Stomach (tissue), 8 donors: ENCODE measurements at regions not wholly inside any gene's neighbourhood (a gene's known extent, or its start where the extent isn't known, plus 50 kb on each side); places are given as distances from the start of the nearest gene placed in this dataset.
"Not testable (repeated sequence)": the region's sequence is repeated elsewhere in the genome, so short reads cannot be mapped to it uniquely, and the experiment has no call there.

Experiments
- DNase-seq, 2 donors: peaks; one replicate each; pipeline versions ENCODE4 v3.0.0 to v3.0.0-alpha.2; 2013 to 2019
- H3K27ac ChIP-seq, 5 donors: fragments of 200-600 bp in 4 of 5; sonication (generic) in 4 of 5; one replicate each; pipeline ENCODE4 v1.5.1; 2013 to 2019; ENCODE audit warnings: mild to moderate bottlenecking in 1 of 5, moderate library complexity in 1 of 5
- H3K27me3 ChIP-seq, 3 donors: fragments of 200-600 bp; sonication (generic); one replicate each; pipeline ENCODE4 v1.5.1; 2017 to 2019; ENCODE audit warnings: mixed run types in 1 of 3
- H3K36me3 ChIP-seq, 4 donors: fragments of 200-600 bp; sonication (generic); 1 replicate in 3 of 4; 2 replicates in 1 of 4; pipeline ENCODE4 v1.5.1; 2016 to 2019
- H3K4me1 ChIP-seq, 4 donors: fragments of 200-600 bp; sonication (generic); one replicate each; pipeline ENCODE4 v1.5.1; 2016 to 2019
- H3K4me3 ChIP-seq, 4 donors: fragments of 200-600 bp; sonication (generic) in 3 of 4; one replicate each; pipeline ENCODE4 v1.5.1; 2016 to 2019; ENCODE audit warnings: mild to moderate bottlenecking in 1 of 4
- H3K9me3 ChIP-seq, 4 donors: fragments of 200-600 bp; sonication (generic); one replicate each; pipeline ENCODE4 v1.5.1; 2016 to 2019
- EP300 ChIP-seq: sonication (generic); formaldehyde crosslinking; IDR thresholded peaks from one replicate; pipeline ENCODE4 v1.6.1; 2017; ENCODE audit warnings: antibody characterized with exemption
- POLR2A ChIP-seq, 4 donors: fragments of 450-650 bp; IDR thresholded peaks; one replicate each; pipeline ENCODE4 v1.6.1; 2016; ENCODE audit warnings: antibody characterized with exemption in 4 of 4, control low read depth in 2 of 4, mild to moderate bottlenecking in 1 of 4, moderate library complexity in 1 of 4
- POLR2AphosphoS5 ChIP-seq, 3 donors: sonication (generic); formaldehyde crosslinking; IDR thresholded peaks; one replicate each; pipeline ENCODE4 v1.6.1; 2016; ENCODE audit warnings: antibody characterized with exemption in 3 of 3
- WGBS, 5 donors: extraction: QIAGEN DNeasy Blood & Tissue Kit in 3 of 5; methylation state at CpG; one replicate each; pipeline versions ENCODE4 v1.1.5 to v1.1.7; 2013 to 2018; 5-methylcytosine and 5-hydroxymethylcytosine counted together
- intact Hi-C: fragments of 100-400 bp; cut with DNase I; formaldehyde crosslinking; loops from one replicate; pipeline ENCODE4 v1.15.1; 2023; ENCODE audit warnings: low total_unique reads
- TF ChIP-seq, protein P1 (sequence below), 7 experiments: fragments of 450-650 bp in 4 of 7; fragments of 200-600 bp in 3 of 7; sonication (generic) in 3 of 7; IDR thresholded peaks; one replicate each; pipeline ENCODE4 v1.5.1; 2016 to 2019; ENCODE audit warnings: antibody characterized with exemption in 7 of 7, control low read depth in 2 of 7, mild to moderate bottlenecking in 1 of 7
- donor health status: healthy with polysubstance abuse.
- donor health status: Bipolar disorder and iron deficiency.
- donor health status: healthy.

DNA sequence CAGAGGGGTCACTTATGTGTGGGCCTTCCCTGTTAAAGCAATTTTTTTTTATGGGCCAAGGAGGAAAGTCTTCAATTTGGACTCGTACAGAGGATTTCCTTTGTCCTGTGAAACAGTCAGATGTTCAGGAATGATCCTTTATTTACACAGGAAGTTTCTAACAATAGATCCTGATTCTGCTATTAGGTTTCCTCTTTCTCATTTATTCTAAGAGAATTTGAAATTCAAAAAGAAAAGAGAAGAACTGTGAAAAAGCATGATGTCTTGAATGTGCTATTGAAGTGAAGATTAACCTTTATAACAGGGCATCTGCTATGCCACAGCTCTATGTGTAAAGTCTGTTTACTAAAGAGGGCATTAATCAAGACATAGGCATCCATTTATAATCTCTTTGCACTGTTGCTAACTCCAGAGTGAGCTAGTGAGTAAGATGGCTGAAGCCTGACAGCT, 105.3 kb upstream of the FAM98A start:
- no peak overlapping the region for H3K27ac ChIP-seq
- WGBS, 5 donors = 8 to 26% (median 13%) methylated on average over 1 of the region's 1 CpG
- intact Hi-C loops = no loop called here

DNA sequence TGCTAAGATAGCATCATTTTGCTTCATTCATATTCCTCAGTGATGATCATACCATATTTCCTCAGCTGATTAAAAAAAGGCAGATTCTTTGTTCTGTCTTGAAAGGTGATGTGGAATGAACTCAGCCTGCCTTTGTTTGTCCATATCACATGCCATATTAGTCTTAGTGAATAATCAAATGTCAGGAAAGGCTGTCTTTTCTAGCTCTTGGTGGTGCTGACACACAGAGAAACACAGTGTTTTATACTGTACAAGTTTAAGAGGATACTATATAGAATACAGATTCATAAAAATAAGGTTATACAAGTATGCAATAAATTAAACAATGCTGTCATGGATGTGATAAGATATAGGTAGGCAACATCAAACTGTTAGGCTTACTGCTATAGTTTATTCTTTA, 97.1 kb upstream of the FAM98A start:
- TF ChIP-seq EP300 (no peak), POLR2AphosphoS5 (IDR thresholded peaks at IDR 0.05) (no peak), POLR2A (IDR thresholded peaks at IDR 0.05) (no peak)
- TF ChIP-seq, protein P1, sequence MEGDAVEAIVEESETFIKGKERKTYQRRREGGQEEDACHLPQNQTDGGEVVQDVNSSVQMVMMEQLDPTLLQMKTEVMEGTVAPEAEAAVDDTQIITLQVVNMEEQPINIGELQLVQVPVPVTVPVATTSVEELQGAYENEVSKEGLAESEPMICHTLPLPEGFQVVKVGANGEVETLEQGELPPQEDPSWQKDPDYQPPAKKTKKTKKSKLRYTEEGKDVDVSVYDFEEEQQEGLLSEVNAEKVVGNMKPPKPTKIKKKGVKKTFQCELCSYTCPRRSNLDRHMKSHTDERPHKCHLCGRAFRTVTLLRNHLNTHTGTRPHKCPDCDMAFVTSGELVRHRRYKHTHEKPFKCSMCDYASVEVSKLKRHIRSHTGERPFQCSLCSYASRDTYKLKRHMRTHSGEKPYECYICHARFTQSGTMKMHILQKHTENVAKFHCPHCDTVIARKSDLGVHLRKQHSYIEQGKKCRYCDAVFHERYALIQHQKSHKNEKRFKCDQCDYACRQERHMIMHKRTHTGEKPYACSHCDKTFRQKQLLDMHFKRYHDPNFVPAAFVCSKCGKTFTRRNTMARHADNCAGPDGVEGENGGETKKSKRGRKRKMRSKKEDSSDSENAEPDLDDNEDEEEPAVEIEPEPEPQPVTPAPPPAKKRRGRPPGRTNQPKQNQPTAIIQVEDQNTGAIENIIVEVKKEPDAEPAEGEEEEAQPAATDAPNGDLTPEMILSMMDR (IDR thresholded peaks at IDR 0.05) = no peak
- H3K36me3 ChIP-seq = no peaks in the 10 kb centered on the region
- H3K4me1 ChIP-seq = no peaks in the 10 kb centered on the region
- no peak overlapping the region for H3K27ac ChIP-seq
- H3K27me3 ChIP-seq = no peaks in the 10 kb centered on the region
- DNase-seq = no peak
- no peak overlapping the region for H3K4me3 ChIP-seq
- peaks cover 0 to 10% (median 3%) of the 10 kb centered on the region in 4 donors for H3K9me3 ChIP-seq
- intact Hi-C loops = no loop called here

More for the DNA sequence above, 105.3 kb upstream of the FAM98A start:
- H3K27me3 ChIP-seq = no peaks in the 10 kb centered on the region
- no peak for DNase-seq
- no peaks in the 10 kb centered on the region for H3K9me3 ChIP-seq
- H3K4me3 ChIP-seq = no peak overlapping the region
- H3K36me3 ChIP-seq = no peaks in the 10 kb centered on the region
- TF ChIP-seq POLR2A (IDR thresholded peaks at IDR 0.05) (no peak), POLR2AphosphoS5 (IDR thresholded peaks at IDR 0.05) (no peak), EP300 (no peak)
- TF ChIP-seq, protein P1 (IDR thresholded peaks at IDR 0.05) = no peak
- no peaks in the 10 kb centered on the region for H3K4me1 ChIP-seq

DNA sequence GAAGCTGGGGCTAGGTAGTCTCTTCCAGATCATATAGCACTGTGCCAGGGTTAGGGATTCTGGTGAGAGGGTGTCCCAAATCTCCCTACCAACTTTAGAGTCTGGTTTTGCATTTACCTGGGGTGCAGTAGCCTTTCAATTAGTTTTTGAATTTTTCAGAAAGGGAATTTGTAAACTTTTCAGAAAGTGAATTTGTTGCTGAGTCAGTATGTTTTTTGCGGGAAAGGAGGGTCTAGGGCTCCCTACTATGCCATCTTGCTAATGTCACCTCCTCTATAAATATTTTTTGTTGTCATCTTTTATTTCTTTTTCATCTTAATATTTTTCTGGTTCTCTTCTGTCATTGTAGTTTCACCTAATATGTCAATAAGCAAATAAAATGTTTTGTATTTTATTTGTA, 95.8 kb upstream of the FAM98A start:
- no peaks in the 10 kb centered on the region for H3K27me3 ChIP-seq
- H3K36me3 ChIP-seq = no peaks in the 10 kb centered on the region
- DNase-seq = no peak
- no peak overlapping the region for H3K4me3 ChIP-seq
- H3K27ac ChIP-seq = no peak overlapping the region
- H3K4me1 ChIP-seq = no peaks in the 10 kb centered on the region
- TF ChIP-seq POLR2A (IDR thresholded peaks at IDR 0.05) = no peak
- TF ChIP-seq, protein P1 (IDR thresholded peaks at IDR 0.05) = no peak
- TF ChIP-seq EP300 = no peak
- TF ChIP-seq POLR2AphosphoS5 (IDR thresholded peaks at IDR 0.05) = no peak
- intact Hi-C loops = no loop called here
- H3K9me3 ChIP-seq = peaks cover 0 to 16% (median 5%) of the 10 kb centered on the region in 4 donors
- WGBS, 5 donors = 7 to 97% (median 77%) methylated on average over 1 of the region's 1 CpG

DNA sequence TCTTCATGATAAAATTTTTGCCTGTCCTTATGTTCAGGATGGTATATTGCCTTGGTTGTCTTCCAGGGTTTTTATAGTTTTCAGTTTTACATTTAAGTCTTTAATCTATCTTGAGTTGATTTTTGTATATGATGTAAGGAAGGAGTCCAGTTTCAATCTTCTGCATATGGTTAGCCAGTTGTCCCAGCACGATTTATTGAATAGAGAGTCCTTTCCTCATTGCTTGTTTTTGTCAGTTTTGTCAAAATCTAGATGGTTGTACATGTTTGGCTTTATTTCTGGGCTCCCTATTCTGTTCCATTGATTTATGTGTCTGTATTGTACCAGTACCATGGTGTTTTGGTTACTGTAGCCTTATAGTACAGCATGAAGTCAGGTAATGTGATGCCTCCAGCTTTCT, 91.6 kb upstream of the FAM98A start:
- H3K36me3 ChIP-seq, H3K4me1 ChIP-seq, H3K27me3 ChIP-seq, DNase-seq, H3K27ac ChIP-seq, H3K4me3 ChIP-seq, intact Hi-C loops: not testable (repeated sequence)
- 75 to 89% (median 85%) methylated on average over 1 of the region's 1 CpG for WGBS, 5 donors
- H3K9me3 ChIP-seq = peaks cover 10 to 34% (median 26%) of the 10 kb centered on the region in 4 donors

DNA sequence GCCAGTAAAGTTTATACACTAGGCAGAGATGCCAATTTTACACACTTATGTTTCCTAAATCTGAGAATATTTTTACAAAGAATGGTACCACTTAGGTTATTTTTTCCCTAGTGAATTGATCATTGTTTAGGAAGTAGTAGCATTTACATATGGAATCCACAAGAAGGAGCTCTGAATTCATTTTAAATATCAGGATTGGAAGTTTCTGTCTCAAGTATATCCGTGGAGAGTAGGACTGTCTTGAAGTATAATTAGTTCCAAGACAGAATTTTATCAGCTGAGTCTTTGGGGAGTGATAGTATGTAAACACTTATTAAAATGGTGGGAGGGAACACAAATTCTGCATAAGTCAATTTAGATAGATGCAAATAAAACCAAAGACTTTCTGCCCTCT, 82.3 kb upstream of the FAM98A start:
- no peak for TF ChIP-seq EP300
- H3K9me3 ChIP-seq = peaks cover 0 to 3% (median 0%) of the 10 kb centered on the region in 4 donors
- H3K4me3 ChIP-seq = no peak overlapping the region
- no peak overlapping the region for H3K27ac ChIP-seq
- peak in 1 of 2 donors; percentile 26 for DNase-seq
- intact Hi-C loops = no loop called here
- no peaks in the 10 kb centered on the region for H3K4me1 ChIP-seq
- H3K27me3 ChIP-seq = no peaks in the 10 kb centered on the region
- H3K36me3 ChIP-seq = no peaks in the 10 kb centered on the region
- WGBS, 5 donors = 3 to 13% (median 8%) methylated on average over 1 of the region's 1 CpG
